Fibroblast of lung (primary cell): ENCODE measurements at regions not wholly inside any gene's neighbourhood (a gene's known extent, or its start where the extent isn't known, plus 50 kb on each side); places are given as distances from the start of the nearest gene placed in this dataset.

Experiments used
- CTCF ChIP-seq, 2 donors: IDR thresholded peaks in 1 of 2; conservative IDR thresholded peaks in 1 of 2; 1 replicate in 1 of 2; 2 replicates in 1 of 2; pipeline ENCODE4 v1.5.1; 2011 to 2012; ENCODE audit warnings: low read length in 2 of 2, control low read depth in 1 of 2, inconsistent platforms in 1 of 2, low read depth in 1 of 2, mild to moderate bottlenecking in 1 of 2
- EZH2 ChIP-seq: IDR thresholded peaks from 2 replicates; pipeline ENCODE4 v1.5.1; 2012; ENCODE audit warnings: low read length, control low read depth, mild to moderate bottlenecking; ENCODE audit errors: missing control alignments

DNA sequence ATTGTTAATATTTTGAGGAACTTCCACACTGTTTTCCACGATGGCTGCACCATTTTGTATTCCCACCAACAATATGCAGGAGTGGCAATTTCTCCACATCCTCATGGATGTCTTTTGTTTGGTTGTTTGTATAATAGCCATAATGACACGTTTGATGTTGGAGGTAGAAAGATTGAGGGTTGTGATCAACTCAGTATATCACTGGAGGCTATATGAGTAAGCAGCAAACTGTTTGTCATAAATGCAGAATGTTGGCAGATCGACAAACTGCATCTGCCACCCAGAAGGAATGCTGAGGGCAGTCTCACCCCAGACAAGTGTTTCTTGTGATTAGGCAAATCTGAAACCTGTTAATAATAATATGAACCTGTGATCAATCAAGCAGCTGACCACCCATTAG, 243.9 kb upstream of the WDFY3 start:
- no peak for TF ChIP-seq CTCF (conservative IDR thresholded peaks at IDR 0.05 in 1 of 2, IDR thresholded peaks at IDR 0.05 in 1 of 2; ENCODE audit: low read depth in 1 of 2, low read length in 2 of 2)
- no peak for TF ChIP-seq EZH2
